ENCODE measurements at regions not wholly inside any gene's neighbourhood (a gene's known extent, or its start where the extent isn't known, plus 50 kb on each side); places are given as distances from the start of the nearest gene placed in this dataset.

DNA sequence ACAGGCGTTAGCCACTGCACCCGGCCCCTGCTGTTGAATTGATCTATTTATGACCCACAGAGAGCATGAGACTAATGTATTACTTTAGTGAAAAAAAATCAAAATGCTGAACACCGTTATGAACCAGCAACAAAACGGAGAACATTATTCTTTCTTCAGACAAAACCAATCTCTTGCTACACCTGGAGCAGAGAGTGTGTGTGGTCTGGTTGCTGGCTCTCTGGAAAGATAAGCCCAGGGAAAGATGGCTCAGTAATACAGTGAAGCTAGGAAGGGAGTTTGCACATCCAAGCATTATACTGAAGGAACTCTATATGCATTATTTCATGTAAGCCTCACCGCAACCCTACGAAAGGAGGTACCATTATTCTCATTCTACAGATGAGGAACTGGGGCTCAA, 117.0 kb downstream of the GLUL start:
- DNase-seq (ENCODE audit: low spot score in 2 of 2) = no peak
- H3K4me3 ChIP-seq (ENCODE audit: low read depth, poor library complexity, severe bottlenecking) = no peak overlapping the region
- 91 to 93% methylated on average over 6 of the region's 6 CpGs for WGBS, 2 donors
- intact Hi-C loops (cut with DNase I; ENCODE audit: low total_unique reads) = no loop called here
- TF ChIP-seq POLR2A (IDR thresholded peaks at IDR 0.05) = no peak
- TF ChIP-seq, protein P1, sequence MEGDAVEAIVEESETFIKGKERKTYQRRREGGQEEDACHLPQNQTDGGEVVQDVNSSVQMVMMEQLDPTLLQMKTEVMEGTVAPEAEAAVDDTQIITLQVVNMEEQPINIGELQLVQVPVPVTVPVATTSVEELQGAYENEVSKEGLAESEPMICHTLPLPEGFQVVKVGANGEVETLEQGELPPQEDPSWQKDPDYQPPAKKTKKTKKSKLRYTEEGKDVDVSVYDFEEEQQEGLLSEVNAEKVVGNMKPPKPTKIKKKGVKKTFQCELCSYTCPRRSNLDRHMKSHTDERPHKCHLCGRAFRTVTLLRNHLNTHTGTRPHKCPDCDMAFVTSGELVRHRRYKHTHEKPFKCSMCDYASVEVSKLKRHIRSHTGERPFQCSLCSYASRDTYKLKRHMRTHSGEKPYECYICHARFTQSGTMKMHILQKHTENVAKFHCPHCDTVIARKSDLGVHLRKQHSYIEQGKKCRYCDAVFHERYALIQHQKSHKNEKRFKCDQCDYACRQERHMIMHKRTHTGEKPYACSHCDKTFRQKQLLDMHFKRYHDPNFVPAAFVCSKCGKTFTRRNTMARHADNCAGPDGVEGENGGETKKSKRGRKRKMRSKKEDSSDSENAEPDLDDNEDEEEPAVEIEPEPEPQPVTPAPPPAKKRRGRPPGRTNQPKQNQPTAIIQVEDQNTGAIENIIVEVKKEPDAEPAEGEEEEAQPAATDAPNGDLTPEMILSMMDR (IDR thresholded peaks at IDR 0.05) = no peak

- TF ChIP-seq, protein P1 (IDR thresholded peaks at IDR 0.05) = no peak
- no peak for TF ChIP-seq POLR2A (IDR thresholded peaks at IDR 0.05)
- DNase-seq (ENCODE audit: low spot score in 2 of 2) = no peak
- intact Hi-C loops (cut with DNase I; ENCODE audit: low total_unique reads) = no loop called here
- WGBS, 2 donors = 70 to 92% methylated on average over 1 of the region's 1 CpG
- H3K4me3 ChIP-seq (ENCODE audit: low read depth, poor library complexity, severe bottlenecking) = no peak overlapping the region
Measured at GRCh38 chr1:182270731-182271130, 120.9 kb downstream of the GLUL start.

DNA sequence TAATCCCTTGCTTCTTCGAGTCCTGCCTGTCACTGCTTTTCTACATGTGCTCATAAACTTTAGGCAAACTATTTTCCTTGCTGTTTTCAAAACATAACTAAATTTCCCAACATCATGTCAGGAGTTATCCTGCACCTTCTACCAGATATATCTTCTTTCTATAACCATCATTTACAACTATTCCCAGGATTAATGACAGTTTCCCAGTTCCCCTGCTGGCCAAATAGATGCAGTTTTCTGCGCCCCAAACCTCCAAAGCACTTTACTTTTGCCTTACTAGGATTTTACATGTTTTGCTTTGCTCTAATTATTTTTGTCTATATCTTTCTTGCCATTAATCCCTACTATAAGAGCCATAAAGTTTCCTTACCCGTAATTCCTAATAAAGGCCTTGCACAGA, 122.5 kb downstream of the GLUL start:
- intact Hi-C loops (cut with DNase I; ENCODE audit: low total_unique reads) = no loop called here
- WGBS, 2 donors = 95 to 97% methylated on average over 3 of the region's 3 CpGs

DNA sequence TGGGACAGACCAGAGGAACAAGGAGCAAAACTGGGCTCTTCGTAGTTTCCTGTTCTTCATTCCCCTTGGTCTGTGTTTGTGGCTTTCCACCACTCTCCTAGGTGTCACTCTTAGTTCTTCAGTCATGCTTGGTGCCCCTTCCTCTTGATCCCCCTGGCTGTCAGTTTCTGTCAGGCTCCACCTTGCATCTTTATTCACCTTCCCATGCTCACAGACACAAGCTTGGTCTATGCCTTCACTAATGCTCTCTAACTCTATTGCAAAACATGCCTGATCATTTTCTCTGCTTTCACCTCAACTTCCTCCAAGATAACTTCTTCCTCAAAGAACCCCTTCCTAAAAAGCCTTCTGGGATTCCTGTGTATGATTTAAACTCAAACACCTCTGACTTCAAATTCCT, 122.9 kb downstream of the GLUL start:
- WGBS, 2 donors = 83 to 100% methylated on average over 1 of the region's 1 CpG
- intact Hi-C loops (cut with DNase I; ENCODE audit: low total_unique reads) = no loop called here
- TF ChIP-seq POLR2A (IDR thresholded peaks at IDR 0.05) = no peak
- TF ChIP-seq, protein P1 (IDR thresholded peaks at IDR 0.05) = no peak
- no peak overlapping the region for H3K4me3 ChIP-seq (ENCODE audit: low read depth, poor library complexity, severe bottlenecking)
- no peak for DNase-seq (ENCODE audit: low spot score in 2 of 2)

More for the DNA sequence above, 122.5 kb downstream of the GLUL start:
- no peak for DNase-seq (ENCODE audit: low spot score in 2 of 2)
- TF ChIP-seq, protein P1 (IDR thresholded peaks at IDR 0.05) = no peak
- no peak for TF ChIP-seq POLR2A (IDR thresholded peaks at IDR 0.05)
- H3K4me3 ChIP-seq (ENCODE audit: low read depth, poor library complexity, severe bottlenecking) = no peak overlapping the region

- no peak for TF ChIP-seq POLR2A (IDR thresholded peaks at IDR 0.05)
- TF ChIP-seq, protein P1 (IDR thresholded peaks at IDR 0.05) = no peak
- no peak overlapping the region for H3K4me3 ChIP-seq (ENCODE audit: low read depth, poor library complexity, severe bottlenecking)
- DNase-seq (ENCODE audit: low spot score in 2 of 2) = no peak
- 97 to 100% methylated on average over 1 of the region's 1 CpG for WGBS, 2 donors
- intact Hi-C loops (cut with DNase I; ENCODE audit: low total_unique reads) = no loop called here
Measured at GRCh38 chr1:182264185-182264584, 127.4 kb downstream of the GLUL start.

- WGBS, 2 donors = 49 to 58% methylated on average over 1 of the region's 1 CpG
- no peak overlapping the region for H3K4me3 ChIP-seq (ENCODE audit: low read depth, poor library complexity, severe bottlenecking)
- TF ChIP-seq, protein P1 (IDR thresholded peaks at IDR 0.05) = no peak
- no peak for DNase-seq (ENCODE audit: low spot score in 2 of 2)
- intact Hi-C loops (cut with DNase I; ENCODE audit: low total_unique reads) = no loop called here
Measured at GRCh38 chr1:182263706-182264105, 127.9 kb downstream of the GLUL start.

Data from lower leg skin (tissue), 4 donors.